Small intestine (tissue), 7 donors: ENCODE measurements at regions not wholly inside any gene's neighbourhood (a gene's known extent, or its start where the extent isn't known, plus 50 kb on each side); places are given as distances from the start of the nearest gene placed in this dataset.

Experiments
- DNase-seq, 2 donors: peaks; one replicate each; pipeline versions ENCODE4 v3.0.0 to v3.0.0-alpha.2; 2013
- FAIRE-seq: peaks from 2 replicates; lab custom pipeline; 2012; peaks lifted over from hg19 to GRCh38; lab: Jason Lieb, UNC
- H3K27ac ChIP-seq, 3 donors: one replicate each; pipeline ENCODE4 v1.5.1; 2013; ENCODE audit warnings: low read length in 2 of 3, mild to moderate bottlenecking in 2 of 3, control low read depth in 1 of 3, inconsistent platforms in 1 of 3, low read depth in 1 of 3, moderate library complexity in 1 of 3
- H3K27me3 ChIP-seq, 3 donors: one replicate each; pipeline ENCODE4 v1.6.1; 2013; ENCODE audit warnings: low read length in 3 of 3, inconsistent platforms in 1 of 3; ENCODE audit not compliant: control insufficient read depth in 3 of 3, insufficient read depth in 3 of 3
- H3K36me3 ChIP-seq, 3 donors: one replicate each; pipeline ENCODE4 v1.6.1; 2013; ENCODE audit warnings: low read length in 3 of 3, inconsistent platforms in 1 of 3, low read depth in 1 of 3, mild to moderate bottlenecking in 1 of 3, moderate library complexity in 1 of 3; ENCODE audit not compliant: control insufficient read depth in 3 of 3, insufficient read depth in 2 of 3
- H3K4me1 ChIP-seq, 3 donors: one replicate each; pipeline ENCODE4 v1.6.1; 2013; ENCODE audit warnings: low read length in 2 of 3, inconsistent platforms in 1 of 3, low read depth in 1 of 3, mild to moderate bottlenecking in 1 of 3, moderate library complexity in 1 of 3; ENCODE audit not compliant: control insufficient read depth in 3 of 3, insufficient read depth in 2 of 3
- H3K4me3 ChIP-seq, 3 donors: one replicate each; pipeline ENCODE4 v1.5.1; 2013; ENCODE audit warnings: low read length in 3 of 3, control low read depth in 1 of 3, inconsistent platforms in 1 of 3, low read depth in 1 of 3, mild to moderate bottlenecking in 1 of 3, moderate library complexity in 1 of 3
- H3K9me3 ChIP-seq, 2 donors: one replicate each; pipeline ENCODE4 v1.6.1; 2013; ENCODE audit warnings: low read depth in 1 of 2, low read length in 1 of 2; ENCODE audit not compliant: control insufficient read depth in 2 of 2, insufficient read depth in 1 of 2
- WGBS, 3 donors: extraction: QIAGEN DNeasy Blood & Tissue Kit; methylation state at CpG; one replicate each; pipeline ENCODE4 v1.1.7; 2013; 5-methylcytosine and 5-hydroxymethylcytosine counted together
- donor health status: healthy with polysubstance abuse.
- donor health status: control.
- donor health status: control.
- donor health status: Bipolar disorder and iron deficiency.
- donor health status: healthy.

DNA sequence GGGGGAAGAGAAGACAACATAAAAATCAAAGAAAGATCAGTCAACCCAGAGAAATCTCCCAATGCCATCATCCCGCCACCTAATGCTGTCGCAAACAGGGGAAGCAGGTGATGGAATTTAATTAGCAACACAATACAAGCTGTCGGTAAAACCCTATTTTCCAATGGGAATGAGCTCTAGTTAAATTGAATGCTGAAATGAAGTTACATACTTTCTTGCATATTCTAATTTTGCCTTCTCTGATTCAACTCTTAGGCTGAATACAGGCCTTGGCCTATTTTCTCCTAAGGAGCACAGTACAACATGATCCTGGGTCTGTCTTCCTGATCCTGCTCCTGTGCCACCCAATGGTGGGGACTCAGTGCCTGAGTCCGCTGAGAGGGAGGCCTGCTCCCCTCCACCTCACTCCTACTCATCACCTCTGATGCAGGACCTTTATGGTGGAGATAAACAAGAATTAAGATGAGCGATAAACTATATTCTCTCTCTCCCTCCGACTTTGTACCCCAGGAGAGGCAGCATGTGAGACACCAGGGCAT lies 238.8 kb downstream of the GXYLT1 start:
- Histone ChIP-seq H3K36me3 (no peaks in the 10 kb centered on the region), H3K4me3 (no peak overlapping the region), H3K27me3 (no peaks in the 10 kb centered on the region), H3K4me1 (no peaks in the 10 kb centered on the region), H3K9me3 (no peaks in the 10 kb centered on the region), H3K27ac (no peak overlapping the region)
- no peak for FAIRE-seq
- 88 to 94% (median 93%) methylated on average over 6 of the region's 6 CpGs for WGBS, 3 donors
- no peak for DNase-seq

DNA sequence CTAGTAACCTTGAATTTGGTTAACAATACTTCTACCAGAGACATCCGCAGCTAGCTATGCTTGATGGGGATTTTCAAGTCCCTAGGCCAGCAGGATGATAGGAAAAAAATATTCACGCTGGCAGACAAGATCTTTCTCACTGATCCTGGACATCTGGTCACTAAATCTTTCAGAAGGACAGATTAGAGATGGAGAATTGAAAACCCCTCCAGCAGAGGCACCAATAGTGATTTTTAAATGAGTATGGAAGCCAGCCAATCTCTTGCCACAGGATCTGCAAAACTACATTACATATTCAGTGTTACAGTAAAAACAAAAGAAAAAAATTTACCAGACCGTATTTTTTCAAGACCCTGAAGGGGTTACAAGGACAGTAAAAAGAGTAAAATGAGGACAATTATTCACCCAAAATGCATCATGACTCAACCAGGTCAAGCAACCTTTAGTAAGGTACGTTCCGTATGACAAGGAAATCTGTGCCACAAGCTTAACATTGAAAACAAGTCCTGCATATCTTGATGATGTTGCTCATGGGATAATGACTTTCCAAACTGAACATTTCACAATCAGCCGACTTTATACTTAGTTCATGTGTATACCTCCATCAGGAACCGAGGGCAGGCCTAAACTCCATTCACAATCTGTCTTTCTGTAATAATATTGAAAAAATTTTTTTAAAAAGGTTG lies 239.5 kb downstream of the GXYLT1 start:
- FAIRE-seq = no peak
- H3K9me3 ChIP-seq = no peaks in the 10 kb centered on the region
- H3K4me1 ChIP-seq = no peaks in the 10 kb centered on the region
- no peak overlapping the region for H3K4me3 ChIP-seq
- no peak overlapping the region for H3K27ac ChIP-seq
- DNase-seq = no peak
- H3K36me3 ChIP-seq = no peaks in the 10 kb centered on the region
- WGBS, 3 donors = 75 to 79% (median 78%) methylated on average over 7 of the region's 7 CpGs
- H3K27me3 ChIP-seq = no peaks in the 10 kb centered on the region

DNA sequence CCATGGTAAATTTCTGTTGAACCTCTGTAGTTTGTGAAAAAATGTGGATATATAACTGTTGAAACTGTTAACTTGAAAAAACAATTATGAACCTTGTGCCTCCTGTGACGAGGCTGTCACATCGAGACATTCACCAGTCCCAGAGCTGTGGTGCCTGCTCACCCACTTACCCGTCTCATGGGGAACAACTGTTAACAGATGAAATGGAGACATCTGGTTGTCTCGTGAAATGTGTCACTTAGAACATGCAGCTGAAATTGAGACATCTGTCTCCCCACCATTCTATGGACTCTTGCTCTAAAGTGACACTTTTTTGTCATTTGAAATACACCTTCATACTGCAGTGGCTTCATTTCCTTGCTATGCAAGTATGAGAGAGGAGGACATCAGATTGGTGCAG lies 240.6 kb downstream of the GXYLT1 start:
- no peaks in the 10 kb centered on the region for H3K4me1 ChIP-seq
- no peaks in the 10 kb centered on the region for H3K36me3 ChIP-seq
- FAIRE-seq = no peak
- no peaks in the 10 kb centered on the region for H3K27me3 ChIP-seq
- H3K27ac ChIP-seq = no peak overlapping the region
- no peak overlapping the region for H3K4me3 ChIP-seq
- 68 to 75% (median 71%) methylated on average over 4 of the region's 4 CpGs for WGBS, 3 donors
- no peak for DNase-seq
- no peaks in the 10 kb centered on the region for H3K9me3 ChIP-seq

DNA sequence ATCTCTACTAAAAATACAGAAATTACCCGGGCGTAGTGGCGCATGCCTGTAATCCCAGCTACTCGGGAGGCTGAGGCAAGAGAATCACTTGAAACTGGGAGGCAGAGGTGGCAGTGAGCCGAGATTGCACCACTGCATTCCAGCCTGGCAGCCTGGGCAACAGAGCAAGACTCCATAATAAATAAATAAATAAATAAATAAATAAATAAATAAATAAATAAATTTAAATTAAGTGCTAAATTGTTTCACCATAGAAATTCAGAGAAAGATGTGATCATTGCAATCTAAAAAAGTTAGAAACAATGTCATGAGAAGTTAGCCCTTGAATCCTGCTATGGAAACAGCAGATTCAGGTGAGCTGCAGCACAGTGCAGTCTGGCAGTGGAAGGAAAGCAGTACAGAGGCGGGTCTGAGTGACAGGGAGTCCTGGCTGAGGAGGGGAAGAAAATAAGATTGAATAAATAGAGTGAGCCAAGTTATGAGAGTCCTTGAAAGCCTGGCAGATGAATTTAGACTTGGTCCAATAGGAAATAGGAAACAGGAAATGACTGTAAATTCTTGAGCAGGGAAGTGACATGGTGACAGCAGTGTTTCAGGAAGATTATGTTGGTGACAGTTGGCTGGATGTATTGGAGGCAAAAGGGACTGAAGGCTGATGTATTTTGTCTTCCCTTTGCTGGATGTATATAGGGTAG lies 241.5 kb downstream of the GXYLT1 start:
- DNase-seq = no peak
- H3K4me3 ChIP-seq = no peak overlapping the region
- 89 to 90% (median 90%) methylated on average over 6 of the region's 6 CpGs for WGBS, 3 donors
- FAIRE-seq = no peak
- no peaks in the 10 kb centered on the region for H3K9me3 ChIP-seq
- no peaks in the 10 kb centered on the region for H3K27me3 ChIP-seq
- H3K4me1 ChIP-seq = no peaks in the 10 kb centered on the region
- no peaks in the 10 kb centered on the region for H3K36me3 ChIP-seq
- no peak overlapping the region for H3K27ac ChIP-seq

DNA sequence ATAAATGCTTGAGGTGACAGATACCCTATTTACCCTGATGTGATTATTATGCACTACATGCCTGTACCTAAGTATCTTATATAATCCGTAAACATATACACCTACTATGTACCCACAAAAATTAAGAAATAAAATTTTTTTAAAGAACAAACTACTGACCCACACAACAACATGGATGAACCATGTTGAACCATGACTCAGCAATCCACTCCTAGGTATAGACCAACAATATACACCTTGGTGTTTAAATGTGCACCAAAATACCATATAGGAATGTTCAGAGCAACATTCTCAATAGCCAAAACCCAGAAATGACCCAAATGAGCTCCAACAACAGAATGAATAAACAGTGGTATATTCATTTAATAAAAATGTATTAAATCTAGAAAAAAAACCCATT lies 245.1 kb downstream of the GXYLT1 start:
- Histone ChIP-seq H3K36me3 (no peaks in the 10 kb centered on the region), H3K27me3 (no peaks in the 10 kb centered on the region), H3K9me3 (peaks cover 0 to under 1% of the 10 kb centered on the region in 2 donors), H3K4me1 (no peaks in the 10 kb centered on the region), H3K4me3 (no peak overlapping the region), H3K27ac (no peak overlapping the region)
- DNase-seq (no peak), FAIRE-seq (no peak)
- WGBS, 3 donors = 93 to 97% (median 95%) methylated on average over 1 of the region's 1 CpG

DNA sequence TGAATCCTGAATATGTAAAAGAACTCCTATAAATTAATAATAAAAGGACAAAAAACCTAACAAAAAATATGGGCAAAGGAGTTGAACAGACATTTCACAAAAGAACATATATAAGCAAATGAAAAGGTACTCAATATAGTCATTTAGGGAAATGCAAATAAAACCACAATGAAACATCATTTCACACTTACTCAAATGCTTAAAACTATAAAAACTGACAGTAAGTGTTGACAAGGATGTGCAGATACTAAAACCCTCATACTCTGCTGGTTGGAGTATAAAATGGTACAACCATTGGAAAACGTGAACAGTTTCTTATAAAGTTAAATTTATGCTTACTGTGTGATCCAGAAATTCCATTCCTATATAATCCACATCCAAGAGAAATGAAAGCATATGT lies 247.1 kb downstream of the GXYLT1 start:
- no peak for DNase-seq
- Histone ChIP-seq H3K4me1 (no peaks in the 10 kb centered on the region), H3K36me3 (no peaks in the 10 kb centered on the region), H3K27me3 (no peaks in the 10 kb centered on the region), H3K27ac (no peak overlapping the region), H3K4me3 (no peak overlapping the region), H3K9me3 (peaks cover 0 to 4% of the 10 kb centered on the region in 2 donors)
- WGBS, 3 donors = 54 to 73% (median 65%) methylated on average over 1 of the region's 1 CpG
- FAIRE-seq = no peak

DNA sequence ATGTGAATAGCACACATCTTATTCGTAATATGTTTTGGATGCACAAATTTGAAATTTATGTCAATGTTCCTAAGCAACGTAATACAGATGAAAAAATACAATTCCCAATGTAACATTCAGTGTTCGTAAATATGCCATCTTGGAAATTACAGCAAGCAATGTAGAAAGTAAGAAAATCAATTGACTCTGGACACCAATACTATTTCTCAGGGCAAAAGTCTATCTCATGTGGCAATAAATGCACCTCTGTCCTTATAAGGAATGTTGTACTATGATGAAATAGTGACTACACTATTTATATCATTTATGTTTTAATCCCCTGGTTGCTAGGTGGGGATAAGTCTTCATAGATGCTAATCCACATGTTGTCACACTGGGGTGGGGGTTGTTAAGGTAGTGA lies 251.2 kb downstream of the GXYLT1 start:
- no peak overlapping the region for H3K27ac ChIP-seq
- FAIRE-seq (no peak), DNase-seq (peak in 1 of 2 donors; percentile 12)
- WGBS, 3 donors = 68 to 89% (median 71%) methylated on average over 3 of the region's 3 CpGs
- peaks cover 0 to 4% of the 10 kb centered on the region in 2 donors for H3K9me3 ChIP-seq
- H3K36me3 ChIP-seq = no peaks in the 10 kb centered on the region
- no peaks in the 10 kb centered on the region for H3K27me3 ChIP-seq
- no peak overlapping the region for H3K4me3 ChIP-seq
- H3K4me1 ChIP-seq = no peaks in the 10 kb centered on the region

DNA sequence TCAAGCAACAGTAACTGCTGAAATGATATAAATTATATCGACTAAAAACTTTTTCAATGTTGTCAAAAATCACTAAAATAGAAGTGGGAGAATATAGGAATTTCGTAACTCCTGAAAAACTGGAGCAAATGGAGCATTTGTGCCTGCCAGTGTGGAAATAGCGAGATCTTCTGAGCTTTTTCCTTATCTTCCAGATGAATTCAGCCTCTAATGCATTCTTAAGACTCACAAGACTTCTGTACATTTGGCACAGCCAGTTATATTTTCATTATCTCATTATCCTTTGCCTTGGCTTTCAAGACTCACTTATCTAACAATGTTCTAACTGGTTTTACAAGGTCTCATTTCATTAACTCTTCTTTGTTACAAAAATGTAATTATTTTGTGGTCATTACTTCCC lies 252.4 kb downstream of the GXYLT1 start:
- peaks cover 0 to 4% of the 10 kb centered on the region in 2 donors for H3K9me3 ChIP-seq
- no peak overlapping the region for H3K4me3 ChIP-seq
- H3K27me3 ChIP-seq = no peaks in the 10 kb centered on the region
- 67 to 75% (median 69%) methylated on average over 3 of the region's 3 CpGs for WGBS, 3 donors
- no peak overlapping the region for H3K27ac ChIP-seq
- no peaks in the 10 kb centered on the region for H3K36me3 ChIP-seq
- FAIRE-seq (no peak), DNase-seq (no peak)
- no peaks in the 10 kb centered on the region for H3K4me1 ChIP-seq
